Loucy (cell line): ENCODE measurements at regions not wholly inside any gene's neighbourhood (a gene's known extent, or its start where the extent isn't known, plus 50 kb on each side); places are given as distances from the start of the nearest gene placed in this dataset.
"Not testable (repeated sequence)": the region's sequence is repeated elsewhere in the genome, so short reads cannot be mapped to it uniquely, and the experiment has no call there.

Source experiments
- CTCF ChIP-seq: fragments of 200-600 bp; sonication (generic); conservative IDR thresholded peaks from 2 replicates; pipeline ENCODE4 v1.5.1; 2014; ENCODE audit warnings: mild to moderate bottlenecking, antibody characterized with exemption, low read length
- EZH2phosphoT487 ChIP-seq: fragments of 200-600 bp; IDR thresholded peaks from 2 replicates; pipeline ENCODE4 v1.6.1; 2018; ENCODE audit warnings: antibody characterized with exemption, mild to moderate bottlenecking, moderate library complexity, borderline replicate concordance

- not testable (repeated sequence) for TF ChIP-seq CTCF, EZH2phosphoT487
These were observed 541.7 kb downstream of the SPATA31A6 start for GRCh38 chr9:42724841-42725835.
